ENCODE measurements at regions not wholly inside any gene's neighbourhood (a gene's known extent, or its start where the extent isn't known, plus 50 kb on each side); places are given as distances from the start of the nearest gene placed in this dataset.
"Not testable (repeated sequence)": the region's sequence is repeated elsewhere in the genome, so short reads cannot be mapped to it uniquely, and the experiment has no call there.

DNA sequence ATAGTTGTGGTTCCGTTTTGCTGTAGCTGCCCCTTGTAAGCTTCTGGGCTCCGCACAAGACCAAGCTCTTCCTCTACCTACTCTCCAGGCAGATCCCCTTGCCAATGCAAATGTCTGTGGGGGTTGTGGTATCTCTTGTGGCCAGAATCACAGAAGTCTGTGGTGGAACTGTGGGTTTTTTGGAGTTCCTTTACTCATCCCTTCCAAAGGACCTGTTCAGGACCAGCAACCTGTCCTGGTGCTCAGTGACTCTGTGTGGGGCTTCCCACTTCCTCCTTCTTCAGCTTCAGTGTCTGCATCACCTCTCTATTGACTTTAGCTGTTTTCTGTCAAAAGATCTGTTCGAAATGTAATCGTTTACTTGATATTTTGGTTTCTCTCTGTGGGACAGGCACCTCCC lies 441.3 kb upstream of the ADAMTSL1 start:
- DNase-seq, result no peak

DNA sequence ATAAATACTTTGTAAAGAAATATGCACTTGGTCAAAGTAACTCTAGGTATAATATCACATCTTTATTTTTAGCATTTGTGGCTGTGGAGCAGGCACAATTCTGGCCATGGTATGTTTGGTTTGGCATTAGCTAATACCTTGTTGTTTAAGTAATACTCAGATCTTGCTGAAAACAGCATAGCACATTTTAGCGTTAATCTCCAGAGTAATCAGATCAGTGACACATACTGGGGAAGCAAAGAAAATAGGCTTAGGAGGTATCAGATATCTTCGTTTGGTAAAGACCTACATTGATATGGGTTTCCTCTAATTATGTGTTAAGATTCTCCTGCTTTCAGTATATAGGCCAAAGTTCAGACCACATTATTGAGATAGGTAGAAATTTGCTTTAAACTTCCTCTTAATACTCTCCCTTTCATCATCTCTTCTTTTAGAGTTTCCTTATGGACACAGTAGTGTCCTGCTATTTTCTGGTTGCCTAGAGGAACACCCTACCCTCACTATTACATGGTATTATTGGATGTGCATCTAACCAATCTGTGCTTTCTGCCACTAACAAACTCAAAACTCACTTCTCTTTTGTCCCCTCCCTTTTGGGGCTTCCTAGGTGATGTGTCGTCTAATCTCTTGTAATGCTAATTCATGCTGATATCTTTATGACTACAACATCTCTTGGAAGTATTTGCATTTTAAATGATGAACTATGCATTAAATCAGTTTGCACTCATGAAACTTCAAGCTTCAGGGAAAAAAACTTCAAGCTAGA lies 437.3 kb upstream of the ADAMTSL1 start:
- DNase-seq, result no peak

DNA sequence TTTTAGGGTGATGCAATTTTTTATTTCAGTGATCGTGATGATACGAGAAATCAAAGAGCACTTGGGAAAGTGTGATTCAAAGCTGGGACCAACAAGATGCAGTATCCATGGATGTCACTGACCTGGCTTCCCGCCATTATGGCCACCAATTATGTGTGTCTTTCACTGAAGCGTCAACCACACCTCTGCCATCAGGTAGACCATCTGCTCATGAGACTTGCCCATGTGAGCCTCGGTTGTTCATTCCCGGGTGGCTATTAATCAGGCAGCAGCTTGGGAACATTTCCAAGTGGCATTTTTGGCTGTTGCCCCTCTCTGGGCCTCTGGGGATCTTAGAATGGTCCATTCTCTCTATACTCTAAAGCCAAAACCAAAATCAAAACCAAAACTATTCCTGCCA lies 436.0 kb upstream of the ADAMTSL1 start:
- no peak for DNase-seq

DNA sequence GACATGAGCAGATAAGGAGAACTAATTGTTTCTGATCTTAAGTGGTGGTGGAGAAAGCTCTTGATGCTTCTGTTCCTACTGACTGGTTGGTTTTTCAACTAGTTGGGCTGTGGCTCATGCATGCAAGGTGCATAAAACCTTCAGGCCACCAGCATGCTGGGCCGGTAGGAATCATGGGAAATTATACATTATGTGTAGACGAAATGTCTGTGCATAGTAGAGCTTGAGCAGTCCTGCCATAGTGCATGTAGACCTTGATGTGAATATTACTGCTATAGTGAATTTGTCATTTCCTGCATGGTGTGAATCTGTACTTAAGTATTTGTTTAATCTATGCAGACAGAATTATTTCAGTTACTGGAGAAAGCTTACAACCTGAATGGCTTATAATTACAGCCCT lies 433.6 kb upstream of the ADAMTSL1 start:
- no peak for DNase-seq

DNA sequence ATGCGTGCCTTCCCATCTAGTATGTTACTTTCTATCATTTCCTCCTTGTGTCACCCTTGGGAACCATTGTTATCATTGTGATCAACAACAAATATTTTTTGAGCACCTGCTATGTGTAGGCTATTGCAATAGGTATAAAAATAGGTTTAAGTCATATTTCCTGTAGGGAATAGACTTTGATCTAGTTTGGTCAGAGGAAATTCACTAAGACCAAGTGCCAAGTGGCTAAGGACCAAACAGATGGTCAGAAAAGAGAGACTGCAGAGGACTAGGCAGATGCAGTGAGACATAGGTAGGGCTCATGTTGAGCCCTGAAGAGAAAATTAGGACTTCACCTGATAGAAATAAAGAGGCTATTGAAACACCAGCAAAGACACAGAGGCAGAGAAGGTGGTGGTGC lies 430.0 kb upstream of the ADAMTSL1 start:
- DNase-seq, result no peak

DNA sequence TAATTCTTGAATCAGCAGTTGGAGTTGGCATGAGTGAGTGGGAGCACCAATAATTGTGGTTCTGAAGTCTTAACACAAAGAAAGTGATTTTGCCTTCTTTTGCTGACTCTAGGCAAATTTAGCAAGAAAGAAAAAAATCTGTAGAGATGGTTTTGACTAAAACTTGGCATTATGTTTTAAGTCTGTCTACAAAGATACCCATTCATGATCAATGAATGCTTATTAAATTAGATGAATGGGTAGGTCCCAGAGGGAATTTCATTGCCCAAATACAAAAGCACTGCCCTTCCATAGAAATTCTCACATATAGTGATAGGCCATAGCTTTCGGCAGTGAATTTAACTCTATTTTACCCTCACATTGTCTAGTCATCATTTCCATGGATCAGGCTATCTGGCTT lies 428.6 kb upstream of the ADAMTSL1 start:
- no peak for DNase-seq

DNA sequence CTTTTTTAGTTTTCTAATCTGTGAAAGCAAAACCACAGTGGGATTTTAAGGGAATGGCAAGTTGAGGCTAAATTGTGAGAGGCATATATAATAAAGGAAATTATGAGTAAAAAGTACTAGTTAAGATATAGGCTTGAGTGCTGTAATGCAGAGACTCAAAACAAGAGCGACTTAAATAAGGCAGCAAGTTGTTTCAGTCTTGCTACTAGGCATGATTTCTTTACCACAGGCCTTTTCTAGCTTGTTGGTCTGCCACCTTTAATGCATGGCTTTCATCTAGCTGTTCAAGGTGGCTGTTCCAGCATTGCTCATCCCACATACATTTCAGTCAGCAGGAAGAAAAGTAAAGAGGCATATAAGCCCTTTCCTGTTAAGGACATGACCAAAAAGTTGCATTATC lies 427.9 kb upstream of the ADAMTSL1 start:
- DNase-seq, result no peak

DNA sequence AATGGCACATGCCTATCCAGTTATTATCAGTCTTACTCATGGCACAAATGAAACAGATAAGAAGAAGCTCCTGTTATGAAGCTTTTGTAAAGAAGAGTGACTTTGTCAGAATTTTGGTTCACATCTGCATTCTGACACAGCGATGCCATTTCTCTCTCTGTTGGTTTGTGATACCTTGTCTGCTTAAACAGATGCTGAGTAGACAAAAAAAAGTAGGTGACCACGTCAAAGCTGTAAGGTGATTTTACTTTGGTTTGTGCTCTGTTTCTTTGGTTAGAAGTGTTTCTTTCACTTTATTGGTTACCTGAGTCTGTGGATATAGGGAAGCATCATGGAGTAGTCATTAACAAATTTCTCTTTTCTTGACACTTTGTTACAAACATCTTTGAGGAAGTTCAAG lies 422.3 kb upstream of the ADAMTSL1 start:
- no peak for DNase-seq

DNA sequence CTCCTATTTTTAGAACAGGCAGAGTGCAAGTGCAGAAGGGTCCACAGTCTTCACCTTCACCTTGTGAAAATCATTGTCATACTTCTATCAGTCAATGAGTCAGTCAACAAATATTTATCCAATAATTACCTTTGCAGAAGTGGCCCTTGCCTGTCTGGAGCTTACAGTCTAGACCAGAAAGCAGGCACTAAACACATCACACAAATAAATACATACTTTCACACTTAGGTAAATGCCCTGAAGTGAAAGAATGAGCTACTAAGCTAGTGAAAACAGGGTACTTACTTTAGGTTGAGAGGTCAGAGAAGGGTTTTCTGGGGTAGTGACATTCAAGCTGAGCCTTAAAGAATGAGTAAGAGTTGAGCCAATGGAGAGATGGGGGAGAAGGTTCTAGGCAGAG lies 421.9 kb upstream of the ADAMTSL1 start:
- no peak for DNase-seq

DNA sequence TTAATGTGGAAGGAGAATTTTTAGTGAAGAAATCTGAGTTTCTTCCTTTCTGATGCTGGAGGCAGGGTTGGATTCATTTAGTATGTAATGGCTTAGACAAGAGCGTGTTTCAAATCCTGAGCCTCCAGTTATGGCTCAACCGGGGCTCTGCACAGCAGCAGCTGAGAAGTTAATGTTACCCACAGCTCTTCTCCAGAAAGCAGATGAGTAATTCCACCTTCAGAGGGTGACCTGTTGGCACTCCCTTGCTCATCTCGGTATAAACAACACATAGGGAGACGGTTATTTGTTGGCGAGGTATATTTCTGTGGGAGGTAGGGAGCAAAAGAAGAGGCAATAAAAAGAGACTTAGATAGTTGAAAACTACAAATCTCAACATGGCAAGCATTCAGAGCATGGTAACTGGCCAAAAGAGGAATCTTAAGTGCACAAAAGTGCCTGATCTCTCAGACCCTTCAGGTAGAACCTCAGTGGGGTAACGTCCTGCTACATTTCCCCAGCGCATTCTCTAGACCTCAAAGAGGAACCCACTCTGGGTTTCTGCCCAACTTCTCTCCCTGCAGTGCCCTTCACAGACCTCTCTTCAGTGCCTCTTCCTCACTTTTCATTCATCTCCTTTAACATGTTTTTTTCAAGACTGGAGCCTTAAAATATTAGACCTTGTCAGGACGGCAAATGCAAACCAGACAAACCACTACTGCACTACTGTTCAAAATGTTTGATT lies 417.5 kb upstream of the ADAMTSL1 start:
- DNase-seq, result no peak

DNA sequence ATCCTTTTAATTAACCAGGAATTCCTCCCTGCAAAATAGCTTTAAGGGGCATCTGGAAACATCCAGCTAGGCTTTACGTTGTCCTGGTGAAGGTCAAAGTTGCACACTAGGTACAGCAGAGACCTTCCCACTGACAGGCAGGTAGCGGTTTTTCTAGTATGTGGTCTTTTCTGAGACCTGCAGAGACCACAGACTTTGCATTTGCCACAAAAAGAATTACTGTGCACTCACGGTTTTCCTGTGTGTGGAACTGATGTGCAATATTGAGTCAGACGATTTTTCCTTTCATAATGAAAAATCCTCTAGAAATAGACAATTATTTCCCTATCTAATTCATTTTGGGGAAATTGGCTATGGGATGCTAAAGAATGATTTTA lies 417.0 kb upstream of the ADAMTSL1 start:
- no peak for DNase-seq

DNA sequence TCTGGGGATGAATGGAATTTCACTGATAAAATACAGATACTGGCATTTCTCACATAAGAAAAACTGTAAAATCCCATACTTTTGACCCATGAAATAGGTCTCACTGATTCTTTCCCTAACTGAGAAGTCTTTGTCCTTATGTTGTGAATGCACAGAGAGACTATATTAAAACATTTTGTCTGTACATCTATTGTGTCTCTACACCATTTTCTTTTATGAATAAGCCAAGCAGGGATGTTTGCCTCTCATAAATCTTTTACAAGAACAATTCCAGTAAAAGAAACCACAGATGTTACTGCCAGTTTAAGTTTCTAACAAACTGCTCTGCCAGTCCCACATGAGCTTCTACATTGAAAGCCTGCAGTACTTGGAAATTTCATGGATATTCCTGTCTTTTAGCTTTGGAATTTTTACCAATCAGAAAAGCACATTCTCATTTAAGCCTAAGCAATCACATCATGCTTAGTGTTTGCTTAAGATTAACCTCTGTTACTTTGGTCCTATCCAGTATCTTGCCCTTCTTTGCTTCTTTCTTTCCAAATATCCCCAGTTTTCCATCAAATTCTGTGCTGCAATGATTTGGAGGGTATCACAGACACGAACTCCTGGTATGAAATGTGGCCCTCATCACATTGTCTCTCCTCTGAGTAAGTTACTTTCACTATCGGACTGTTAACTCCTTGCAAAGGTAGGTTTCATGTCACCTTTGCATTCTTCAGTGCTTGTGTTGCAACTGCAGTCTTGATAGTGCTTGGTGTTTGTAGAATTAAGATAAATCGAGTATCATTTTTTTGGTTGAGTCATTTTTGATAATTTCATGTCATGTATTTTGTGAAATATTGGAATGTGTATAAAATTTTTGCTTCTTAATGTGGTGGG lies 415.1 kb upstream of the ADAMTSL1 start:
- no peak for DNase-seq

DNA sequence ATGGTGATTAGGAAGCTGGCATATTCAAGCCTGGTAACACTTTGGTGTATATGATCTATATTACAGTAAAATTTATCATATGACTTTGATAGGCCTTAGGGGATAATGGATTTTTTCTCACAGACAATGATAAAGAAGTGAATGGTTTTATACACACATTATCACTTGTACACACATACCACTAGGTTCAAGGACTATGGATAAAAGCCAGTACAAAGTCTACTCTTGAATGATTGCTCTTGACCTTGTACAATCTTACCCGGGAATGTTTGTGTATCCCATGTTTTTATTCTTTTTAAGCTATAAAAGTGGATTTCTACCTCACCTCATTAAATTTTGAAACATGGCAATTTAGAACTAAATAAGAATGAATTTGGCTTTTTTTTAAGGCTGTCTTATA lies 414.5 kb upstream of the ADAMTSL1 start:
- no peak for DNase-seq

DNA sequence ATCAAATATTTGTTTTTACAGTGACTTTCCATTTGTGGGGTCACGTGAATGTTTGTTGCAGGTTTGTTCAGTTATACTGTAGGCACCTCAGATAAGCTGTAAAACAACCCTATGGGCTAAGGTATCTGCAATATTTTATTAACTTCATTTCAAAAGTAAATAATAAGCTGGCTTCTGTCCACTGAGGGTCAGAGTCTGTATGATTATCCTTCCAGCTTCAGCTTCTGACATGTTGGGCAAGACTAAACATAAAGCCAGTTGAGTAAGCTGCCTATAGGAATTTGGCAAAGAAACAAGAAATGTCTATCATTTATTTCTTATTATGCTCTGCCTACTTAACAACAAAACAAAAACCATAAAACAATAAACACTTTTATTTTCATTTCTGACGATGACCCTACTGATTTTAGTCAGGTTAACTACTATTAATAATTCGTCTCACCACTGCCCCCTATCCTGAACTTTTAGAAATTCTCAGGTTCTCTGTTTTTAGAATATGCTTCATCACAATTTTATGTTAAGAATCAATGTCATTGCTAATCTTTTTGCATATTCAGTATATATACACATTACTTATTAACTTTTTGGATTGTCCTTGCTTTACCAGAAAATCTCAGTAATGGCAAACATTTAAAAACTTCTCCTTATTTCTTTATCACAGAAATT lies 413.6 kb upstream of the ADAMTSL1 start:
- no peak for DNase-seq

DNA sequence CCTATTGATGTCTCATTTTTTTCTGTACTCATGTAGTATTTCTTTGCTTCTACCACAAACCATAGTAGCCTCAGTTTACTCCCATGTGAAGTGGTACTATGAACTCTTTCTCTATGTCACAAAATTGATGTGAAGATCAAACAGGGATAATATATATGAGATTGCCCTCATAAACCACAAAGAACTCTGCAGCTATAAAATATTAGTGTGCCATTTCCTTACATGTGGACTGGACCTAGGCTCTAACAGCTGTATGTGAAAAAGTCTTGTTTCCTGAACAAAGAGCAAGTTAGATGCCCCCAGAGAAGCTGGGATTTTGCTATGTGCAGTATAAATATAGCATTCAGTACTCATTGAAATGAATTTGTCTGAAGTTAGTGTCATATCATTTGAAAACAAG lies 412.6 kb upstream of the ADAMTSL1 start:
- DNase-seq, result no peak

DNA sequence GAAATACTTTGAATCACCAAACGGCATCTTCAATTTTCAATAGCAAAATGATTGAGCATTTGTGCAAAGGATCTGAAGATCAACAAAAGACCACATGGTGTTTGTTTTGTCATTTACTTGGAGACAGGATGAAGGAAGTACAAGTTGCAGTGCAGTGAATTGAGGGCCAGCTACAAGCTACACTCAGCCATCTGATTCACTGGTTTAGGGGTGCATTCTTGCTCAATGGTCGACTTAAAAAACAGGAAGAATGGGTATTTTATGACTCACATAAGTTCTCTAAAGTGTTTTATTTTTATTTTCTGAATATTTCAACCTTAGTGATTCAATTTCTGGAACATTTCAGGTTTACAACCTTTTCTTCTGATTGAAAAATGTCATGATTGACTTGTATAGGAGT lies 412.1 kb upstream of the ADAMTSL1 start:
- DNase-seq, result no peak

DNA sequence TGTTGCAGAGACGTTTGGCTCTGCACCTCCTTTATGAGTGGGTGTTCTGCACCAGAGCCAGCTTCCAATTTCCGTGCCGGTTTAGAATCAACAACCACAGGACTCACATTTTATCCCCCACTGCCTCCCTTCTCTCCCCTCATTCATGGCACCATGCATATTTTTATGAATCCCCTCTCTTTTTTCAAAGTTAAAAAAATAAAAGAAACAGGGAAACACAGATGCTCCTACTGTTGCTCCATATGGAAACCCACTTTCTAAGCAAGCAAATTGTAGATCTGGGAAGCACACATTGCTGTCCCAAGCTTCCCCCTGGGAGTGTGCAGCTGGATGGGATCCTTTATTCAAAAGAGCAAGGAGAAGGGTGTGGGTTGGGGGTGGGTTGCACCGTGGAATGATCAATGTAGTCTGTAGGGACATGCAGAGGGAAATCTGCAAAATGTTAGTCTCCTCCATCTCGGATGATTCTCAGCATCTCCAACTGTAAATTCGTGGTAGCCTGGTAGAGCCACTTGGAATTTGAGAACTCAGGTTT lies 410.0 kb upstream of the ADAMTSL1 start:
- no peak for DNase-seq

DNA sequence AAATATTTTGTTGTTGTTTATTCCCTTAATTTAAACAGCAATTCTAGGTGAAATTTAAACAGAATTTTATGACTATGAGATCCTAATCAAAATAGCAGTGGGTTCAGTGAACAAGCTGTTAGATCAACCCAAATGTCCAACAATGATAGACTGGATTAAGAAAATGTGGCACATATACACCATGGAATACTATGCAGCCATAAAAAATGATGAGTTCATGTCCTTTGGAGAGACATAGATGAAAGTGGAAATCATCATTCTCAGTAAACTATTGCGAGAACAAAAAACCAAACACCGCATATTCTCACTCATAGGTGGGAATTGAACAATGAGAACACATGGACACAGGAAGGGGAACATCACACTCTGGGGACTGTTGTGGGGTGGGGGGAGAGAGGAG lies 407.3 kb upstream of the ADAMTSL1 start:
- not testable (repeated sequence) for DNase-seq

DNA sequence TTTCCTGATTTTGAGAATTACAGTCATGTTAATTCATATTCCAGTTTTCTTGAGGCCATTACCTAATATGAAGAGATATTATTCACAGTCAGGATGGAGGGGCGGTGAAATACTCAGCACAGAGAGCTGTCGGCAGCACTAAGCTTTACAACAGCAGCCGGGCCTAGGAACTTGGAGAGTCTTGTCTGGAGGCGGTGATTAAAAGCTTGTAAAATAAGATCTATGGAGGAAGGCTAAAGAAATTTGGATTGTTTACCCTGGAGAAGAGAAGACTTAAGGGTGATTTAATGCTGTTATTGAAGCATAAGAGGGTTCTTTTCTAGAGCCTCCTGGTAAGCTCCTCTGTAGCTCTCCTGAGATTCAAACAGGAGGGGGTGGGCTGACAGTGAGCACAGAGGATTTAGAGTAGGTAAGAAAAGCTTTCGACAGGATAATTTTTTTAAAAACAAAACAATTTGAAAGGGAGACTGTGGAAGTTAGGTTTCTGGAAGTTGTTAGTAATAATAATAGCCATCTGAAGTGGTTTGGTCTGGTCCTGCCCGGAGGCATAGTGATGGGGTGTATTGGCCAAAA lies 406.3 kb upstream of the ADAMTSL1 start:
- DNase-seq, result no peak

DNA sequence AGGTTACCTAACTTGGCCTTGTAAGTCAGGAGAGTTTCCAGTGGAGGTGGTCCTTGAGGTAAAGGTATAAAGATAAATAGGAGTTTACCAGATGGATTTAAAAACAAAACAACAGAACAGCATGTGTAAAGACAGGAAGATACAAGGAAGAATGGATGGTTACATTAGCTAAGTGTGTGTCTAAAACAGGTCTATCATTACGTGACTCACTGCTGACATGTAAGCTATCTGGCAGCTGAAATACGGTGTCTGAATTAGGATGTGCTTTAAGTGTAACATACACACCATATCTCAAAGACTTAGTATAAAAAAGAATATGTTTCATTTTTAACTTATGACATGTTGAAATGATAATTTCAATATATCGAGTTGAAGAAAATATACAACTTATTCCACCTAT lies 405.1 kb upstream of the ADAMTSL1 start:
- DNase-seq, result no peak

DNA sequence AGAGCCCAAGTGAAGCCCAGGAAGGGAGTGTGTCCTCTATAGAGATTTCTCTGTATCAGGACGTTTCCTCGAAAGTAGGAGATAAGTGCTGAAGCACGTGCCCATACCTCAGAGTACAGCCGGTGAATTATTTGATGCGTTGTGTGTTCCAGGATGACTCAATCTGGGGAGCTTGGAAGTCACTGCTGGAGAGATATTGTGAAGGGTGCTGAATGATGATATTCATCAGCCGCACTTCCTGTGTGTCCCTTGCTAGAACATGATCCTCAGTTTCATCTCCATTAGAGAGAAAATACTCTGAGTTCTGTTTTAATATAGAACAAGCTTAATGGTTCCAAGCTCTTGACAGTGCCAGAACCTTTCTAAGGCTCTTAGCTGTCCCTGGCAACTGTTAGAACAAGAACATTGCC lies 402.3 kb upstream of the ADAMTSL1 start:
- no peak for DNase-seq

DNA sequence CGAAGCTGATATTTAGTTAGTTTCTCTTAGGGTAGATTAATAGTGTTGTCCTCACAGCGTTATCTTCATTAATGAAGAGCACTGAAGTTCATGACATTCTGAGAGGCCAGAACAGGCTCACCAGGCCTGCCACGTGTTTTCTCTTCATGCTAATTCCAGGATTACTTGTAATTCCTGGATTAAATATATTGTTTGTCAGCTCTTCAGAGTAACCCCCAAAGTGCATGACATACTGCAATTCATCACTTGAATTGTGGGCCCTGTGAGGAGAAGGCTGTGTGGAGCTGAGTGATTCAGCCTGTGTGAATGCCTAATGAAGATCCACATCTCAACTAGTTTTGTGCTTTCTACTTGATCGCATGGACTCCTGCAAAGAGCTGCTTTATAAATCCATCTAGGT lies 401.0 kb upstream of the ADAMTSL1 start:
- no peak for DNase-seq
